ENCODE measurements at regions not wholly inside any gene's neighbourhood (a gene's known extent, or its start where the extent isn't known, plus 50 kb on each side); places are given as distances from the start of the nearest gene placed in this dataset.
"Not testable (repeated sequence)": the region's sequence is repeated elsewhere in the genome, so short reads cannot be mapped to it uniquely, and the experiment has no call there.

DNA sequence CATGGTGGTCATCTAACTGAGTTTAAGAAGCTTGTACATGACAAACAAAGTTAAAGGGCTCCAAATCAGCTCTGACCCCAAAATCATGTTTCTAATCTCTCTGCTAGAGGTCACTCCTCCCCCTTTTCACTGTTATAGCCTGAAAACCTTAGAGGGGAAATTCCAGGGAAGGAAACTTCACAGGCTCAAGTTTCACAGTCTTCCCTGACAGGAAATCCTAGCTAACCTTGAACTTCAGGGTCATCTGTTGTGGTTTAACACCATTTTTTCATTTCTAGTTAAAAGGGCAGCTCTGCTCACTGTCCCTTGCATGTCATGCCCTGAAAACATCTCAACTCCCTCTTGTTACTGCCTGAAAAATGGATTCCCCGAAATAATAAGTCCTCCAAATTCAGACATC is 104.4 kb upstream of the BMP2 start:
- in situ Hi-C loops (cut with HindIII; ENCODE audit: low sequenced_read_pairs): loop anchor here (5.0 kb wide), 1 partner anchor 64 kb away; no protein-coding TSS in a partner anchor

DNA sequence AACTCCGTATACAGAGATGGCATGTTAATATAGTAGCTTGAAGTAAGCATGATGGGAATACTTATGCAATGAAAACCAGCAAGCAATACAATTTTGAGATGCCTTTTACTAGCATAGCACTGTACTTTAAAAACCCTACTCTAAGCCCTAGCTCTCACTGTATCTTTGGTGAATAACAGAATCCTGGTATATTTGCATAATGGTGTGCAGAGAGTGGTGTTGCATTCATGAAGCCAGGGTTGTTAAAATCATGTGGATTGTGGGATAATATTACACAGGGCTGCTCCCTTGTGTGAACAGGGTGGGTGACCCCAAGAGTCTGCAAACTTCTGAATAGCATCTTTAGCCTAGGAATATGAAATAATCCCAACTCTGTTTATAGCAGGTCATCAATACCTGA is 105.2 kb upstream of the BMP2 start:
- in situ Hi-C loops (cut with HindIII; ENCODE audit: low sequenced_read_pairs): loop anchor here (5.0 kb wide), 1 partner anchor 65 kb away; no protein-coding TSS in a partner anchor

DNA sequence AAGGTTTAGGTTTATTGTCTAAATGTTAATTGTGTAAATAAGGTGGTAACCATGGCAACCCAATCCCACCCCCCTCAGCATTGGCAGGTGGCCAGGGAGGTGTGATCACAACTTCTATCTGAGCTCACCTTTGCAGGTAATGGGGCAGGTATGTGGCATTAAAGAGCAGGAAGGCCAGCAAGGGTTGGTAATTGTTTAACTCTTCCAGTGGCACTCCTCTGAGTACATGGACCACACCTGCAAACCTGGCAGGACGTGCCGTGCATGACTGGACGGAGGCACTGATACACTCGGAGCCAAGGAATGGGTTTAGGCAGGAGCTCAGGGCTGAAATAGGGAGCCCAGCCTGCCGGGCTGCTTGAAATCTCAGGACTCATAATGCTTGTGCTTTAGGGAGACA is 107.0 kb upstream of the BMP2 start:
- in situ Hi-C loops (cut with HindIII; ENCODE audit: low sequenced_read_pairs): loop anchor here (5.0 kb wide), 1 partner anchor 67 kb away; no protein-coding TSS in a partner anchor

DNA sequence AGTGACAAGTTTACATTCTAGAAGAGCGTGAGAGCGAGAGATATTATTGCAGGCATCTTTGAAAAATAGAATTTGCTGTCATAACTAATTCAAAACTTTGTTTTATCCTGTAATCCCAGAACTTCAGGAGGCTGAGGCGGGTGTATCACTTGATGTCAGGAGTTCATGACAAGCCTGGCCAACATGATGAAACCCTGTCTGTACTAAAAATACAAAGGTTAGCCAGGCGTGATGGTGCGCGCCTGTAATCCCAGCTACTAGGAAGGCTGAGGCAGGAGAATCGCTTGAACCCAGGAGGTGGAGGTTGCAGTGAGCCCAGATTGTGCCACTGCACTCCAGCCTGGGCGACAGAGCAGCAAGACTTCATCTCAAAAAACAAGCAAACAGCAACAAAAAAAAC is 108.6 kb upstream of the BMP2 start:
- in situ Hi-C loops (cut with HindIII; ENCODE audit: low sequenced_read_pairs): not testable (repeated sequence)

DNA sequence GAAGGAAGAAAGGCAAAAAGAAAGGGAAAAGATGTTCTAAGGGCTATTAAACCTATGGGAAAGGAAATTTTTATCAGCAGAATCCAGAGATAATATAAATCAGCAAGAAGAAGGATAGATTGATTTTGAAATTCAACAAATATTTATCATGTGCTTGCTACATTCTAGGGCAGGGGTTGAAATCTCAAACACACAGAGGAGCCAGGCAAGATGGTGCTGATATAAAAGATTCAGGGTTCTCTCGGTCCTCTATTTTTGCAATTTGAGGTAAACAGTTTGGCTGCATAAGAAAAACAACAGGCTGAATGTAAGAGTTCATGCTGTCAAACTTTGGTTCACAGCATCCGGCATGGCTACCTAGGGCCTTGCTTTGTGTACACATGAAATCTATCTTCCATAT is 109.6 kb upstream of the BMP2 start:
- in situ Hi-C loops (cut with HindIII; ENCODE audit: low sequenced_read_pairs): no loop called here

DNA sequence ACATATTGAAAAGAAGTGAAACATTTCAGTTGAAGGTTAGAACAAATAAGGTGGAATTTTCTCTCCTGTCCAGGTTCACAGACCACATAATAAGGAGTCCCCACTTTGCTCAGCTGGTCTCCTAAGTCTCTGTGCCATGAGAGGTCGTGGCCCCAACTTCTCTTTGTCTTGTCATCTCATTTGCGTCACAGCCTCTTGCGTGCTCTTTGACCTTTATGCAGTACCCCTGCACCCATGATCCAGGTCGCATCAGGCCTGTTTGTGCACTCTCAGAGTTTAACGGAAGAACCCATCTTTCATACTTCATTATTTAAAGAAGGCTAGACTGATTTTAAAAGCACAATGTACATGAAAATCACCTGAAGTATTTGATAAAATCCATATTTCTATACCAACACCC is 110.4 kb upstream of the BMP2 start:
- in situ Hi-C loops (cut with HindIII; ENCODE audit: low sequenced_read_pairs): no loop called here

DNA sequence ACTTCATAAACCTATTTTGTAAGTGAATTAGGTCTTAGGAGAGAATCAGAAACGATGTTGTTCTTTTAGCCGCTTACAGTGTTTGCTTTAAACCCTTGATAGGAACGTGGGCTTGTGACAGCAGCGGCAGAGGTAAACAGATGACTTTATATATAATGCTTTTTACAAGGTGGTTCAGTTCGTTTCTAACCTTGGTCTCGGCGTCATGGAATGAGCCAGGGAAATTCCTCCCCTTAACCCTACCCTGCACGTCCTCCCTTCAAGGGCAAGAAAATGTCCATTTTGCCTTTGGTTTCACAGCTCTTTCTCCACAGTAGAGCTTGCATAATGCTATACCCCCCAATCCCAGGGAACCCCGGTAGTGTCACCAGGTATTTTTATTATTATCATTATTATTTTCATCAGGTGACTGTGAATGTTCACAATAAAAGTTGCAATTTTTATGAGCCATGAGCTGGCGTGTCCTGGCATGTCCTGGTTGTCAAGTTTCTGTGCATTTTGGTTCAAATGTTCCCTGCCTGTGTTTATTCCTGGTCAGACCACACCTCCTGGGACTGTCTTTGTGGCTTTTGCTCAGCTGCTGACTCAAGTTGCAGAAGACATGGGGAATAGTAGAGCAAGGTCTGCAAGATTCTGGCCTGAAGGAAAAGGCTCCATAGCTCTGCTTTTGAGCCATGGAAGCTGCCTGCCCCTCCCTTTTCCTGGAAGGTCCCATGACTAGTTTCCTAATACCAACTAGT is 112.8 kb upstream of the BMP2 start:
- in situ Hi-C loops (cut with HindIII; ENCODE audit: low sequenced_read_pairs): no loop called here

DNA sequence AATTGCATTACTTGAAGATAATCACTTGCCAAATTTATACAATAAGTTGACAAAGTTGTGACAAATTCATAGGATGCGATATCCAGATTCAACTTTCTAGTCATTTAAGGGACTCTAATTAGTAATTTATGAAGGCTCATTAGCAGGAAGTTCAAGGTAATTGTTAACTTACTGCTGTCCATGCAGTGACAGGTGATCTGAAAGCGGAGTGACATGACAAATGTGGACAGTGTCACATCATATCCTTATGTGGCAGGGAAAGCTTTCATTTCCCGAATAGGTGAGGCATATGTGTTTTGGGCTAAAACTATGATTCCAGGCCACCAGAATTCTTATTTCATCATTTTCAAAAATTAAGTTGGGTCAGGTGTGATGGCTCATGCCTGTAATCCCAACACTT is 115.9 kb upstream of the BMP2 start:
- in situ Hi-C loops (cut with HindIII; ENCODE audit: low sequenced_read_pairs): no loop called here

DNA sequence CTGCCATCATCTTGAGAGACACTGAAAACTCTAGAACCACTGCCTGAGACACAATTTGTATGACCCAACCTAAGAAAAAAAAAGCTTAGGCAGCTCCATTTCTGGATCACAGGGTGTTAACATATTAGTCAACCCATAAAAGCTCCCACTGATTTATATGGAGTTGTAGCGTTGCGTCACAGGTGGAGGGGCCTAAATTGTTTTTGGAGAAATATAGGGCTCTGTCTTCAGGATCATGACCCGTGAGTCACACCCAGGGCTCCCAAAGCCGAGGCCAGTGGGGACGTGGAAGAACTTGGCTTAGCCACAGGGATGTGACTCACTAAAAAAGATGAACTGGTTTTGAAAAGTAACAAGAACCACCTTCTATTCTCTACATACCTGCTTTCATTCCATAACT is 116.5 kb upstream of the BMP2 start:
- in situ Hi-C loops (cut with HindIII; ENCODE audit: low sequenced_read_pairs): no loop called here

DNA sequence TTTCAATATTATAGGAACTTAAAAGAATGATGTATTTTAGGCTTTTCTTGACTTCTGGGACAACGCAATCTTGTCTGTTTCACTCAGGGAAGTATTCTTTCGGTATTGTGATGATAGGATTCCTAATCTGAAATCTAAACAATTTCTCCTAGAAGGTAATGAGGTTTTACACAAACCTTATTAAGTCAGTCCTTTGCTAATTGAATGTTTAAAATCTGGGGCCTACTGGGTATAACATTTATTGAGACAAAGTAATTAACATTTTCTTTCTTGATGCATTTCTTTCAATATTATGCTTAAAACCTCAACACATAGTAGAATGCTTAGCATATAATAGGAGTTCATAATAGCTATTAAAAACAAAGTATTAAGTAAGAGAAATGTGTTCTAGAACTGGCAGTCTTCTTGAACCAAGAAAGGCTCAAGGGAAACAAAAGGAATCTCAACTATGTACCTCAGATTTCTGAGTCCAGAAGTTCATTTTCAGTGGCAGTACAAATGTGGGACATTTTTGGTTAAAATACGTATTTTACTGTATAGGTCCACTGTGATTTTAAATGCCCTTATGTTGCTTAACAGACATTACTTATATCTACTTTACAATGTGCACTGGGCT is 121.4 kb upstream of the BMP2 start:
- in situ Hi-C loops (cut with HindIII; ENCODE audit: low sequenced_read_pairs): no loop called here

DNA sequence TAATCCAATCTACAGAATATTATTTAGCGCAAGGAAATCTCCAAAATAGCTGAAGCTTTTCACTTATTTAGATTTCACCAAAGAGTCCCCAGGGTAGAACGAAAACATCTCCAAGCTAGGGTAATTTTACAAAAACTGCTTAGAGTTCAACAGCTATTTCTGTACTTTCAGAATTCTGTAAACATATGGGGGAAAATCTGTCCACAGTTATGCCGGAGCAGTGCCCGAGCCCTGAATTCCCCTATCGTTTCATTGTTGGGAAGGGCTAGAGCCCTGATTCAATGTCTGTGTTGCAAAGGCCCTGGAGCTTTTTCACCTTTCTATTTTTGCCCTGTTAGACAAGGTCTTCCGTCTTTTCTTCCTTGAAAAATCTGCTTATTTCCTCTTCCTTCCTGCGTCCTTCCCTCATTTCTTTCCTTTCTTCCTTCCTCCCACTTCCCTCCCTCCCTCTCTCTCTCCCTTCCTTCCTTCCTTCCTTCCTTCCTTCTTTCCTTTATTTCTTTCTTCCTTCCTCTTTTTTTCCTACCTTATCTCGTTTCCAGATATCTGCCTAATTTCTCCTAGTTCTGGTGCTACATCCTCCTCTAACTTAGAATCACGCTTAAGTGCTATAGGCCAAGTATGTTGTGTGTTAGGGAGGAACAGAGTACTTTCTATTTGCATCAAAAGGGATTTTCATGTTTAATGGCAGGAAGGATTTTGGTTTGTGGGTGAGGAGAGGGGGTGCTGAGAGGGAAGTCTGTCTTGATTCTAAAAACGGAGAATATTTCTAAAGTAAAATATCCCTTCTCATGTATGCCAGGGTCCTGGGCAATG is 122.5 kb upstream of the BMP2 start:
- in situ Hi-C loops (cut with HindIII; ENCODE audit: low sequenced_read_pairs): no loop called here

DNA sequence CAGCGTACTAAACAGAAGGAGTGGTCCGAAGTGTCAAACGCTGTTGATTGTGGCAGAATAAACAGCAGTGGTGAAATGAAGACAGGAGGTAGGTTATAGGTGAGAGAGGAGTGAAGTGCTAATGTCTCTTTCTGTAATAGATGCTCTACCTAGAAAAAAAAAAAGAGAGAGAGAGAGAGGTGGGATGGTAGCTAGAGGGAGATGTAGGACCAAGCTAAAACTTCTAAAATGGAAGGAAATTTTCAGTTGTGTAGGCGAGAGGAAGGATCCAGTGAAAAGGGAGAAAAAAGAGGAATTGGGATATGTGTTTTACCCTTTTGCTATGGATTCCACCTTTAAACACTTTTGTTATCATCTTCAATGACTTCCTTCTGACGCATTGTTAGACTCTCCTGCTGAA is 126.5 kb upstream of the BMP2 start:
- in situ Hi-C loops (cut with HindIII; ENCODE audit: low sequenced_read_pairs): no loop called here

DNA sequence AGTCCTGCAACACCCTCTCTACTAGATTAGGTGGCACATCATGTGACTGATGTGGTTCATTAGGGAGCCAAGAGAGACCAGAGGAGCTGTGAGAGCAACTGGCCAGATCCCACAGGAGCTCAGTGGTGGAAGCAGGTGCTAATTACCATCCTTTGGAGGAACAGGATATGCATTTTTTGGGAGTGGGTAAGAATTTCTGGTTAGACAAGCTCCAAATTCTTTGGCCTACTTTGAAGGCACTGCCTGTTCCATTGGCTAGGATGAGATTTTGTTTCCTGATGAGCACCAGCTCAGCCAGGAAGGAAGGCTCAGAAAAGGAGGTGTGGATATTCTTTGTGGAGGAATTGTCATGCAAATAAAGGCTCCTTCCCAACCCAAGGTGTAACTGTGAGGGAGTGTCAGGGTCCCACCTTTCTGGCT is 130.3 kb upstream of the BMP2 start:
- in situ Hi-C loops (cut with HindIII; ENCODE audit: low sequenced_read_pairs): no loop called here

DNA sequence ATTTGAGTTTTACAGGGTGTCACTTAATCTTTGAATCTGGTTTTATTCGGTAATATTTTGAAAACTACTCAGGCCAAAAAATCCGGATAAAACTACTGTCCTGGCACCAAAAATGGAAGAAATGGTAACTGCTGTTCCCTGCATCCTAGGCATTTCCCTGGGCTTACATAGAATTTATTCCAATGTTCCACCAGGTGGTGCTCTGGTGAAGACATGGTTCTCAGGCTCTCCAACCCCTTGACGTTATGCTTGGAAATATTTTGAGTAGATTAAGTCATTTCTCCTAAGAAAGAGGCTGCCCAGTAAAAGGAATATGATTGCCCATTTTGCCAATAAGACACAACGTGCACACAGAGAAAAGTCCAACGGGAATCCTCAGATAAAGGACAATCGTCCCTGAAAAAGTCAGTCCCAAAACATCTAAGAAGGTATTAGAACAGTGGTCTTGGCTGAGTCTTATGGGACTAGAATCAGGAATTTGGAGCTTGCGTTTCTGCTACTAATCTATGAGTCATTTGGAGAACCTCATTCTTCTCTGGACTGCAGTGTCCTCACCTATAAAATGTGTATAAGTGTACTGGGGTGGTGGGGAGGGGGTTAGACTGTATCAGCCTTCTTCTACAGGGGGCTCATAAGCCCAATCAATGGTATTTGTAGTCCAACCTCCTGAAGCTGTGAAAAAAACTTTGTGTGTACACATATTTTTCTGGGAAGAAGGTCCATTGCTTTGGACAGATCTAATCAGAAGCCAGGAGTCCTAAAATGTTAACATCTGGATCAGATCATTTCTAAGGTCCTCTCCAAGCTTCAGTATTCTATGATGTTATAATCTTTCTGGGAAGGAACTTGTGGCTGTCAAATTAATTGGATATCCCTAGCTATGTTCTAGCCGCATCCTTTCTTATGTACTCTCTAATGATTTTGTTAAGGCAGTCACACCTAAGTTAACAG is 131.0 kb upstream of the BMP2 start:
- in situ Hi-C loops (cut with HindIII; ENCODE audit: low sequenced_read_pairs): no loop called here

DNA sequence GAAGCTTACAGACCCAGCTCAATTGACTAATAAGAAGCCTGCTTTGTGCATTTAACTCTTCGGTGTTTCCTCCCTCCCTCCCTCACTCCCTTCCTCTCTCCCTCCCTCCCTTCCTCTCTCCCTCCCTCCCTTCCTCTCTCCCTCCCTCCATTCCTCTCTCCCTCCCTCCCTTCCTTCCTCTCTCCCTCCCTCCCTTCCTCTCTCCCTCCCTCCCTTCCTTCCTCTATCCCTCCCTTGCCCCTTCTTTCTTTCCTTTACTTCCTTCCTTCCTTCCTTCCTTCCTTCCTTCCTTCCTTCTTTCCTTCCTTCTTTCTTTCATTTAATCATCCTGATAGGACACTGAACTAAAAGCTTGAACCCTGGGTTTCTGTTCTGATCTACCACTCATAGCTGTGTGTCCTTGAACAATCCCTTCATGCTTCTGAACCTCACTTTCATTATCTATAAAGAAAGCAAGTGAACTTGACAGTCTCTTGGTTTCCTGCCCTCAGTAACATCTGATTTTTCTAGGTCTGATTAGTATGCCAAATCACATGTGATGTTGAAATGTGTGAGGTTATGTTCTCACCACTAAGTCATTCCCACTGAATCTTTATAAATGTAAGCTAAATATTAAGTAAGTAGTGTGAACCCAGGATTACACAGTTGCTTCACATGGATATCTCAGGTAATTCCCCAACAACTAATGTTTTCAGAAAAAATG is 132.3 kb upstream of the BMP2 start:
- in situ Hi-C loops (cut with HindIII; ENCODE audit: low sequenced_read_pairs): no loop called here

DNA sequence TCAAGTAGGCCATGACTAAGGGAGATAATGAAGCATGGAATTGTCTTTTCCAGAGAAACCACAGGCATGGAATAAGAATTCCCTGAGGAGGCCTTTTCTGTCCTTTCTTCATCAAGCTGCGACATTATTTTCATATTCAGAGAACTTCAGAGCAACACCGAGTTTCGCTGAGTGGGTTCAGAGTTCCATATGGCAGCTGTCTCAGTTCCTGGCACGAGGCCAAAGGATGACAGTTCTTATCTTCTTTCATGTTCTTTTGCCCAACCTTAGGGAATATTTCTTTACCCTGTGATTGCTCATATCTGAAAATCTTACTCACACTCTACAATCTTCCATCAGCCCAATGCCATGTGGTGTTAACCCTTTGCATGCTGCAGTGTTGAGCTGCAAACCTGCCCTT is 135.3 kb upstream of the BMP2 start:
- in situ Hi-C loops (cut with HindIII; ENCODE audit: low sequenced_read_pairs): no loop called here

DNA sequence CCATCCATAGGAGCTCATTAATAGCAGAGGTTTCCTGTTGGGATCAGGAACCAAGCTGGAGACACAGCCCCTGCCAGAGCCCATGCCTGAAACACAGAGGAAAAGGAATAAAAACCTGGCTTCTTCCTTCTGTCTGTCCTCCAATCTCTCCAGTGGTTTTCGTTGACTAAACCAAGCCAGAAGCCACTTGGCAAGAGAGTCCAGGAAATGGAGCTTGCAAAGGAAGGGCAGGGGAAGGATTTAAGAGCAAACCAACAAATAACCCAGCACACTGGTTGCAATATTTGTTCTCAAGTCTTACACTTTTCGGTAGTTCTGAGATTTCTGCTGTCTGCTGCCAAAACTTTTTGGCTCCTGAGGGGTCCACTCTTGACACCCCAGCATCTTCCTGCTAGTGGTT is 137.0 kb upstream of the BMP2 start:
- in situ Hi-C loops (cut with HindIII; ENCODE audit: low sequenced_read_pairs): no loop called here

DNA sequence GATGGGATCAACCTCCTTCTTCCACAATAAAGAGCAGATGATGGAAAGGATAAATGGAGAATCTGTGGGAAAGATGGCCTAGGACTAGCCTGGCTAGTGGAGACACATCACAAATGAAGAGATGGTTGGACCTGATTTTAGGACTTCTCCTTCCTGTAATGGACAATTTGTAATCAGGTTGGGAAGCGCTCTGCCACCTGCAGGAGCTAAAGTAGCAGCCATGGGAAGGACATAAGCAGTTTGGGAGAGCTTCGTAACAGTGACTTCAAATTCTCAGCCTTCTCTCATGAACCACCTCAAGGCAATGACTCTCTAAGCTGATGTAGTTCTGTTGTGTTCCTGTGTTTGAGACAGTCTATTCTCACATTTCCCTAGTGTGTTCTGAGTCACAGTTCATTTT is 137.9 kb upstream of the BMP2 start:
- in situ Hi-C loops (cut with HindIII; ENCODE audit: low sequenced_read_pairs): no loop called here

DNA sequence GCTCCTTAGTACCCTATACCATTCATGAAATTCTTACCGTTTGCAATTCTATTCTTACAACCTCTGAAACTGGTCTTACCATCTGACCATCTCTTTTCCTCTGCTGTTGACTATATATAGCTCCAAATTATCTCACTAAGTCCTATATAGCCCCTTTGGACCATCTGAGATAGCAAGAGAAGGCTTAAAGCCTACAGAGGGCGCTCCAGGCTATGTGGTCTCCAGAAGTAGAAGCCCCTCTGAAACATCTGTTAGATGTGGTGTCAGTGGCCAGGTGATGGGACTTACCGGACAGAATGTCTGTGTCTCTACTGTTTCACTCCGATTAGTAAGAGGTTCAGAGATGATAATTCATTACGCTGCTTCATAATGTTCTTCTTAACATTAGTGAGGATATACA is 140.7 kb upstream of the BMP2 start:
- in situ Hi-C loops (cut with HindIII; ENCODE audit: low sequenced_read_pairs): no loop called here

DNA sequence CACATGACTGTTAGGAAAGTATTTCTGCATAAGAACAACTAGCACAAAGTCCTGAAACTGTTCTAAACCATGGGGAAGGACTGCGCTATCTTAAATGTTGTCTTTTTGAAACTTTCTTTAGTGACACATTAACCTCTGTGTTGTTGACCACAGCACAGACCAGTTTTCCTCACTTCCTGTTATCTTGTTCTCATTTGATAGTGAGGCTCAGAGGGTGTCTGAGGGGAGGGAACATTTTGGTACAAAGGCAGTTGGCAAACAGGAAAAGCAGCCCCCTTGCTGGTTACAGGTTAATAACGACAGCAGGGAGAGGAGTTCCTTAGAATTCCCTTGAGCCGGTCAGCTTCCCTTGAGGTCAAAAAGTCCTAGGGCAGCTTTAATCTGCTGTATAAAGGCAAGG is 143.5 kb upstream of the BMP2 start:
- in situ Hi-C loops (cut with HindIII; ENCODE audit: low sequenced_read_pairs): no loop called here
